GM19463 (cell line): ENCODE measurements at regions not wholly inside any gene's neighbourhood (a gene's known extent, or its start where the extent isn't known, plus 50 kb on each side); places are given as distances from the start of the nearest gene placed in this dataset.

ENCODE experiments used
- ATAC-seq: cut with Tn5 transposase; IDR thresholded peaks from one replicate; pipeline ENCODE4 v1.9.1; 2021; ENCODE audit warnings: mild to moderate bottlenecking, moderate library complexity; ENCODE audit not compliant: unreplicated experiment

DNA sequence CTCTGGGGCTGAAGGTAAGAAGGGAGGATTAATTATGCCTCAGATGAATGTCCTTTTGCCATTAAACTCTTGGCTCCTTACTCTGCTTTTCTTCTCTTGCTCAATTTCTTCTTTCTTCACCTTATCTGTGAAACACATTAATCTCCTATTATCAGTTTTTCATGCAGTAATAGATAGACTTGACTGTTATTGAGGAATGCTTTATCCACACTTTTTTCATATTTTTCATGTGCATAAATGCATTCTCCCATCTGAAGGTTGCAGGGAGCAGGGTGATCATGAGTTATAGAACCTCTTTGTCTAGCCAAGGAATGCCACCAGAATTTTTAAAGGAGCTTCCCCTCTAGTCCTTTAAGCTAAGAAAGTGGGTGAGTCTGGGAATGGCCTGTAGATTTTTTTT is 66.4 kb upstream of the CD180 start:
- ATAC-seq, result no peak

DNA sequence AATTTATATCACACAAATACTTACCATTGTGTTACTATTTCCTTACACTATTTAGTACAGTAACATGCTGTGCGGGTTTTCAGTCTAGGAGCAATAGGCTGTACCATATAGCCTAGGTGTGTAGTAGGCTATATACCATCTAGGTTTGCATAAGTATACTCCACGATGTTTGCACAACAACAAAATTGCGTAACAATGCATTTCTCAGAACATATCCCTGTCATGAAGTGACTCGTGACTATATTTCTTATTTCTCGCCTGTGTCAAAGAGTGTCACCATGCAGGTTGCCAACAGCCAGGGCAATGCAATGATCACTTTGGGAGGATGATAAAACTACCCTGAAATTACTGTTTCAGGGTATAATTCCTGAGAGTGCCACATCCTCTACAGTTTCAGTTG is 65.6 kb upstream of the CD180 start:
- ATAC-seq, result no peak

DNA sequence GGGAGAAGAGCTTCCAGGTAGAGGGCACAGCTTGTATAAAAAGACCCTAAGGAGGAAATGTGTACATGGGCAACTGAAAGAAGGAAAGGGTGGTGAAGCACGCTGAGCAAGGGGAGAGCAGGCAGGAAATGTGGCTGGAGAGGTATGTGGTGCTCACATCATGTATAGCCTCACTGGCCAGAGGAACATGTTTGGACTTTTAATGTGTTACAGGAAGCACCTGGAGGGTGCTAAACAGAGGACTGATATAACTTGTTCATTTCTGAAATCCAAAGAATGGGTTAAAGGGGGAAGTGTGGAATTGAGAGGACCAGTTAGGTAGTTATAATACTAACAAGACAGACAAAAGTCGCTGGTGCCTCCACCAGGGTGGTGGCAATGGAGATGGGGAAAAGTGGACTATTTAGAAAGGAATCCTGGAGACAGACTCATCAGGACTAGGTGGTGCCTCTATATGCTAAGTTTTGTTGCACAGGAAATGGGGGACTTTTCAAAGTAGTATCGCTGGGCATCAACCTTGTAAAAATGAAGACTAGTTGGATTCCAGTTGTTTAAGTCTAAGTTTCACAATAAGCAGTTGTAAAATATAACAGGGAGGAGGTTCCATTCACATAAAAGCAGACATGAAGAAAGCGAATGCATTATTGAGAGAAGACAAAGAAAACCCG is 63.1 kb upstream of the CD180 start:
- ATAC-seq, result no peak

DNA sequence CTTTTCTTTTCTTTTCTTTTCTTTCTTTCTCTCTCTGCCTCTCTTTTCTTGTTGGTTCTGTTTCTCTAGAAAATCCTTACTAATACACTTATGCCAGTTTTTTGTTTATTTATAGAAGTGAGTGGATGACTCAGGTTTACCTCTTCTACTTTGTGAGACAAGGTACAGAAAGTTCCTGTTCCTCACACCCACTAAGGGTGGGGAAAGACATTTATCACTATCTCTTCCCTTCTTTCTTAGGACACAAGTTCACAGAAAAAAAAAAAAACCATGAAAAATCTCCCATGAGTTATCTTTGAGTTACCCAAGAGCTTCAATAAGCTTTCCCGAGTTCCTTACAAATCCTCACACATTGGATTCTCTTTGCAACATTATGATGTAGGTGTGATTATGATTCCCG is 60.9 kb upstream of the CD180 start:
- ATAC-seq, result no peak

DNA sequence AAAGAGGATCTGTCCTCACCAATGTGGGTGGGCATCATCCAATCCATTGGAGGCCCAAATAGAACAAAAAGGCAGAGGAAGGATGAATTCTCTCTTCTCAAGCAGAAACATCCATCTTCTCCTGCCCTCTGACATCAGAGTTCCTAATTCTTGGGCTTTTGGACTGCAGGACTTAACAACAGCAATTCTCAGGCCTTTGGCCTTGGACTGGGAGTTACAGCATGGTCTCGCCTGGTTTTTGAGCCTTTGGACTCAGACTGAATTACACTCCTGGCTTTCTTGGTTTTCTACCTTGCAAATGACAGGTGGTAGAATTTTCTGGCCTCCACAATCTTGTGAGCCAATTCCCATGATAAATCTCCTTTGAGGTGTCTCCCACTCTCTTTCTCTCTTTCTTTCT is 60.5 kb upstream of the CD180 start:
- ATAC-seq, result no peak

DNA sequence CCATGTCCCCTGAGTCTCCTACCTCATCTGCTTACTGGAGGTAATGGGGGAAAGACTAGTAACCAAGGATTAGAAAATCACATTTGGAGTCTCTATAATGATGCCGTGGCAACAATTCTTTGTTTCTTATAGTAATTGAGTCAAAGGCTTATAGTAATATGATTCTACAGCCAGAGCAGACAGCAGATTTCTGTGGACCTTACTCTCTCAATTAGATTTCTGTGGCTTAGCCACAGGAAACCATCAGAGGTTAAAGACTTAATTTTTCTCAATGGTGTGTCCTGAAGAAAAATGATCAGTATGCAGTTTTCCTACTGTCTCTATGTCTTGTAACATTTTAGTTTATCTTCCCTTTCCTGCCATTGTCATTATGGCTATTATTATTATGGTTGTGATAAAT is 59.3 kb upstream of the CD180 start:
- ATAC-seq, result no peak

DNA sequence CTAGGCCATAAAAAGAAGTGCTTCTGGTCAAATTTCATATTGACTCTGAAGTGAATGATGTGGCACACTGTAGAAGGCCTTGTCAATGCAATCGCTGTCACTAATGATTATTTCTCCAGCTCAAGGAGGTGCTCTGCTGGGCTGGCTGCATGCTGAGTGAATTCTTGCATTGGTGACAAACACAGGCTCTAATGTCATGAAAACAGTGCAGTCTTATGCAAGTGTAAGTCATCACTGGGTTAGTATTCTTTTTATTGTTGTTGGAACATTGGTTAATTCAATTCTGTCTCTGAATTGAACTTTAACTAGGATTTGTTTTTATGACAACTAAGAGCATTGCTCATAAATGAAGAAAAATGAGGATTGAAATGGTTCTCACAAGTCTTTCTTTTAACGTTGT is 57.3 kb upstream of the CD180 start:
- ATAC-seq, result no peak

DNA sequence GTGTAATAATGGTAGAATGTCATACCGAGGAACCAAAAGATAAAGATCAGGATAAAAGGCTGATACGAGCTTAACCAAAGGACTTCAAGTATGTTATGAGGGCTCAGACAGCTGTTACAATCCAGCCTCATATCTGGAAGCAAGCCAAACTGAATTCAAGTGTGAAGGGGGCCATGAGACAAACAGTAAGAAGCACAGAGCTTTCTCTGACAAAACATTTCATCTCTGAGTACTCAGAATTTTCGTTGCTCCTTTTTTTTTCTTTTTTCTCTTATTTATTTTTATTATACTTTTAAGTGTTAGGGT is 52.9 kb upstream of the CD180 start:
- ATAC-seq, result no peak

DNA sequence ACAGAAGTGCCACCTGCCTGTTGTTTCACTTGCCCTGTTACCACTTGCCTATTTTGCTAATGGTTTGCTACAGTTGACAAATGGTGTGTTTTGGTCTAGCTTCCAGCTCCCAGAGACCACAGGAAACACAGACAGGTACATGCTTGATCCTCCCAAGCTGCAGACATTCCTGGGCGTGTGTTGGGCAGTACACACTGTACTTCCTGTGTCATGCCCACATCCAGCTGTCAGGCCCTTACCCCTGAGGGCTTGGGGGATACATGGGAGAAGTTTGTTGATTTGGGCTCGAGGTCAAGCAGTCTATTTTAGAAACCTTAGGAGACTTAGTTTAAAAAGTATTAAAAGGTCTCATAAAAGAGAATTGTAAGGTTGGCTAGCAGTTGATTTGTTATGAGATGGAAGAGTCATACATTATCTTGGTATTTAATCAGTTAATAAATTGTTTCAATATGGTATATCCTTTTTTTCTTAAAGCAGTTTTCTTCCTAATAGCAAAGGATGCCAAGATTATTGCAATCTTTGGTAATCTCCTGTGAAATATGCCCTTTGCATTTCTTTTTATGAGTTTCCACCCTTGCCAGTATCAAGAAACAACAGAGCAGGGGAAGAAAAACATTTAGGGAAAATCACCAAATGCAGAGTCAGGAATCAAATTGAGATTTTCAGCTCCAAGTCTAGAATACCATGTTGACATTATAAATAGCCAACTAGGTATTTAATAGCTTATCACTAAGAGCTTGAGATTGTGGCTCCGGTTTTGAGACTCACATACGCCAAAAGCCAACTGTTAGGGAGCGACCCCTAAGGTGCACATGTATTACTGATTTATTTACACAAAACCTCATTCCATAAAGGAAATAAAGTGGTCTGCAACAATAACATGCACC is 52.3 kb upstream of the CD180 start:
- ATAC-seq, result no peak

DNA sequence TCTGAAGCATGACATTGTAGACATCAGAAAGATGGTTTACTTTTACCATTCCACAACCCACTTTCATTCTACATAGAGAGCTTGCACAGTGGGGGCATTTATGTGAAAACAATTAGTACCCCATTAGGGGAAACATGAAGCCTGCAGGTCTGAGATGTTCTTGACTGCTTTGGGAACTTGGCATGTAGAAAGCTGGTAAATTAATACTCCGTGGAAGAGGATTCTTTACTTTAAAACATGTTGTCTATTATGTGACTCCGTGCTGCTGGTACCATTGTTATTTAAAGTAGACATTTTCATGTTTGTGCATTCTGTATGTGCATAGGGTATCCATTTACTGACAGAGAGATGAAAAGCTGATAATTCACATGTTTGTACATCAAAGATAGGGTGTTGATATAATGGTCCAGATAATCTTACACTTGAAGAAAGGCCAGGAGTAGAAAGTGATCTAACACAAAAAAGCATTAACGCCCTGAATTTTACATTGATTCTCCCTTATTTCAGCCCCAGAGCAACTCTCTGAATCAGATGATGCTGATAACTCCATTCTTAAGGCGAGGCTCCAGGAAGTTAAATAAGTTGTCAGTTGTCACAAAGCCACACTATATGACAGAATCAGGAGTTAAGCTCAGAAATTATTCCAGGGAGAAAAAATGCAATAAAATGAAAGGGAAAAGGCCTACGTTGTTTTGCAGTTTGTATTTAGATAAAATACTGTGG is 50.1 kb upstream of the CD180 start:
- no peak for ATAC-seq
